H9 (cell line): ENCODE measurements at regions not wholly inside any gene's neighbourhood (a gene's known extent, or its start where the extent isn't known, plus 50 kb on each side); places are given as distances from the start of the nearest gene placed in this dataset.

Experiments
- DNase-seq: peaks from one replicate; pipeline ENCODE4 v3.0.0-alpha.2; 2017
- H2AFZ ChIP-seq: one replicate; pipeline ENCODE4 v1.6.1; 2013; ENCODE audit warnings: mild to moderate bottlenecking, low read length, control low read depth, moderate library complexity
- H2AK5ac ChIP-seq: 2 replicates; pipeline ENCODE4 v1.6.1; 2013; ENCODE audit warnings: low read length, control low read depth, mixed read lengths; ENCODE audit not compliant: insufficient read length
- H2BK120ac ChIP-seq: one replicate; pipeline ENCODE4 v1.6.1; 2013; ENCODE audit warnings: low read depth, mild to moderate bottlenecking, low read length, control low read depth, inconsistent platforms; ENCODE audit not compliant: poor library complexity, severe bottlenecking
- H2BK12ac ChIP-seq: 2 replicates; pipeline ENCODE4 v1.6.1; 2013; ENCODE audit warnings: low read length, control low read depth, mixed read lengths, low read depth; ENCODE audit not compliant: insufficient read length
- H2BK15ac ChIP-seq: 2 replicates; pipeline ENCODE4 v1.6.1; 2013; ENCODE audit warnings: low read depth, low read length, control low read depth
- H2BK20ac ChIP-seq: one replicate; pipeline ENCODE4 v1.6.1; 2013; ENCODE audit warnings: low read depth, mild to moderate bottlenecking, low read length, control low read depth, inconsistent platforms; ENCODE audit not compliant: poor library complexity, severe bottlenecking
- H2BK5ac ChIP-seq: 2 replicates; pipeline ENCODE4 v1.6.1; 2013; ENCODE audit warnings: low read length, control low read depth, mixed read lengths; ENCODE audit not compliant: insufficient read length
- H3K14ac ChIP-seq: 2 replicates; pipeline ENCODE4 v1.6.1; 2013; ENCODE audit warnings: low read length, control low read depth; ENCODE audit not compliant: insufficient read depth
- H3K18ac ChIP-seq: 2 replicates; pipeline ENCODE4 v1.6.1; 2013; ENCODE audit warnings: low read depth, mild to moderate bottlenecking, mixed read lengths, low read length, control low read depth; ENCODE audit not compliant: insufficient read length
- H3K23ac ChIP-seq: 2 replicates; pipeline ENCODE4 v1.6.1; 2013; ENCODE audit warnings: low read length, control low read depth, mixed read lengths, low read depth; ENCODE audit not compliant: insufficient read length
- H3K23me2 ChIP-seq: 2 replicates; pipeline ENCODE4 v1.6.1; 2013; ENCODE audit warnings: low read depth, mild to moderate bottlenecking, mixed read lengths, low read length, control low read depth; ENCODE audit not compliant: insufficient read length, poor library complexity, severe bottlenecking
- H3K27ac ChIP-seq: 2 replicates; pipeline ENCODE4 v1.5.1; 2013; ENCODE audit warnings: low read length, control low read depth, mixed read lengths, low read depth; ENCODE audit not compliant: insufficient read length
- H3K27me3 ChIP-seq: 2 replicates; pipeline ENCODE4 v1.6.1; 2013; ENCODE audit warnings: low read length, control low read depth, inconsistent platforms; ENCODE audit not compliant: insufficient read depth
- H3K4ac ChIP-seq: 2 replicates; pipeline ENCODE4 v1.6.1; 2013; ENCODE audit warnings: low read depth, mild to moderate bottlenecking, control low read depth, inconsistent platforms, low read length, moderate library complexity
- H3K4me1 ChIP-seq: 2 replicates; pipeline ENCODE4 v1.6.1; 2013; ENCODE audit warnings: low read length, control low read depth, inconsistent platforms; ENCODE audit not compliant: insufficient read depth
- H3K4me2 ChIP-seq: 2 replicates; pipeline ENCODE4 v1.6.1; 2013; ENCODE audit warnings: low read length, control low read depth, mixed read lengths; ENCODE audit not compliant: insufficient read length, insufficient read depth
- H3K56ac ChIP-seq: 2 replicates; pipeline ENCODE4 v1.6.1; 2013; ENCODE audit warnings: low read depth, mild to moderate bottlenecking, mixed read lengths, low read length, control low read depth; ENCODE audit not compliant: insufficient read length
- H3K79me1 ChIP-seq: 2 replicates; pipeline ENCODE4 v1.6.1; 2013; ENCODE audit warnings: low read depth, mild to moderate bottlenecking, moderate library complexity, low read length, control low read depth, inconsistent platforms; ENCODE audit not compliant: insufficient read depth, poor library complexity, severe bottlenecking
- H3K79me2 ChIP-seq: 2 replicates; pipeline ENCODE4 v1.6.1; 2013; ENCODE audit warnings: low read length, control low read depth, inconsistent platforms; ENCODE audit not compliant: insufficient read depth
- H3K9ac ChIP-seq: 2 replicates; pipeline ENCODE4 v1.6.1; 2013; ENCODE audit warnings: low read length, control low read depth, mixed read lengths; ENCODE audit not compliant: insufficient read length; ENCODE audit errors: extremely low read depth
- H3K9me3 ChIP-seq: one replicate; pipeline ENCODE4 v1.6.1; 2013; ENCODE audit warnings: low read depth, low read length, inconsistent platforms; ENCODE audit not compliant: control insufficient read depth
- H3T11ph ChIP-seq: one replicate; pipeline ENCODE4 v1.6.1; 2013; ENCODE audit warnings: mild to moderate bottlenecking, low read length, control low read depth, inconsistent platforms
- H4K20me1 ChIP-seq: one replicate; pipeline ENCODE4 v1.6.1; 2013; ENCODE audit not compliant: control insufficient read depth, insufficient read length, insufficient read depth
- H4K5ac ChIP-seq: 2 replicates; pipeline ENCODE4 v1.6.1; 2013; ENCODE audit warnings: low read depth, mild to moderate bottlenecking, mixed read lengths, low read length, control low read depth; ENCODE audit not compliant: insufficient read length
- H4K8ac ChIP-seq: replicated peaks from 2 replicates; pipeline ENCODE4 v1.6.1; 2013; ENCODE audit warnings: low read length, control low read depth, mixed read lengths, low read depth; ENCODE audit not compliant: insufficient read length
- H4K91ac ChIP-seq: 2 replicates; pipeline ENCODE4 v1.6.1; 2013; ENCODE audit warnings: low read depth, mild to moderate bottlenecking, moderate library complexity, mixed read lengths, low read length, control low read depth; ENCODE audit not compliant: insufficient read length
- H3K27ac Mint-ChIP-seq, 3 experiments: 2 replicates in 2 of 3; 3 replicates in 1 of 3; pipeline ENCODE4 v1.8.0; 2020 to 2021; ENCODE audit warnings: mixed read lengths in 3 of 3, mild to moderate bottlenecking in 1 of 3, moderate library complexity in 1 of 3
- H3K27me3 Mint-ChIP-seq: 2 replicates; pipeline ENCODE4 v1.8.0; 2021; ENCODE audit warnings: low read depth, mild to moderate bottlenecking, moderate library complexity, mixed read lengths
- H3K36me3 Mint-ChIP-seq, 3 experiments: 2 replicates in 2 of 3; 3 replicates in 1 of 3; pipeline ENCODE4 v1.8.0; 2020 to 2021; ENCODE audit warnings: low read depth in 3 of 3, mixed read lengths in 3 of 3; ENCODE audit not compliant: insufficient read depth in 1 of 3
- H3K4me1 Mint-ChIP-seq, 2 experiments: 2 replicates each; pipeline ENCODE4 v1.8.0; 2020; ENCODE audit warnings: mixed read lengths in 2 of 2
- H3K4me3 Mint-ChIP-seq, 2 experiments: 2 replicates in 1 of 2; 3 replicates in 1 of 2; pipeline ENCODE4 v1.8.0; 2020 to 2021; ENCODE audit warnings: mild to moderate bottlenecking in 2 of 2, mixed read lengths in 2 of 2, moderate library complexity in 1 of 2
- H3K9me3 Mint-ChIP-seq, 2 experiments: 2 replicates in 1 of 2; 3 replicates in 1 of 2; pipeline ENCODE4 v1.8.0; 2020; ENCODE audit warnings: mild to moderate bottlenecking in 2 of 2, mixed read lengths in 2 of 2, moderate library complexity in 1 of 2
- CTCF ChIP-seq: fragments of 200-600 bp; sonication (generic); conservative IDR thresholded peaks from 3 replicates; pipeline ENCODE4 v1.8.0; 2021; ENCODE audit warnings: antibody characterized with exemption, mild to moderate bottlenecking

DNA sequence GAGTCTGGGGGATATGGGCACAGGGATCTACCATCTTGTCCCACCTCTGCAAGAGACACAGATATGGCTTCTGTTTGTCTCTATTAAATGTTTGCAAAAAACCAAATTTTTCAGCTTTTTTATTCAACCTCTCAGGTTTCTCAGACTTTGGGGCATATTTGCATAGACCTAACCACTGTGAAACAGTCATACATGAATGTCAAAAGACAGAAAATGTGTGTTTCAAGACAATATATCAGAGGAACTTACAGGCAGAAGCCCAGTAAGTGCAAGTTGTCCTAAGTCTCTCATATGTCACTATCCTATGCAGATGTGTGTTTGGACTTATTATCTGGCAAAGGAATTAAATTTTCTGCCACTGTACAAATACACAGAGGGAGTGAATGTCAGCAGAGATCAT, 951.2 kb downstream of the PCDH18 start:
- no peaks in the 10 kb centered on the region for H3K4me1 ChIP-seq
- H2BK15ac ChIP-seq: no peak overlapping the region
- no peak overlapping the region for H2BK5ac ChIP-seq
- no peak overlapping the region for H3K56ac ChIP-seq
- no peak overlapping the region for H3K4ac ChIP-seq
- Mint-ChIP-seq H3K9me3 (no peaks in the 10 kb centered on the region), H3K27ac (no peak overlapping the region), H3K36me3 (no peaks in the 10 kb centered on the region), H3K4me1 (no peaks in the 10 kb centered on the region), H3K4me3 (no peak overlapping the region), H3K27me3 (no peaks in the 10 kb centered on the region)
- no peak overlapping the region for H2BK12ac ChIP-seq
- no peaks in the 10 kb centered on the region for H3K79me2 ChIP-seq
- no peak overlapping the region for H2BK20ac ChIP-seq
- no peak for TF ChIP-seq CTCF
- H3K14ac ChIP-seq: no peak overlapping the region
- no peak overlapping the region for H3K27ac ChIP-seq
- no peaks in the 10 kb centered on the region for H3K23me2 ChIP-seq
- no peaks in the 10 kb centered on the region for H3K9me3 ChIP-seq
- no peak overlapping the region for H4K5ac ChIP-seq
- H2AFZ ChIP-seq: no peak overlapping the region
- H3K9ac ChIP-seq: no peak overlapping the region
- H3K23ac ChIP-seq: no peak overlapping the region
- H2AK5ac ChIP-seq: no peak overlapping the region
- no peak overlapping the region for H3K4me2 ChIP-seq
- no peak overlapping the region for H4K91ac ChIP-seq
- no peak overlapping the region for H2BK120ac ChIP-seq
- H4K20me1 ChIP-seq: no peaks in the 10 kb centered on the region
- H3T11ph ChIP-seq: no peak overlapping the region
- H4K8ac ChIP-seq: no peak overlapping the region
- no peaks in the 10 kb centered on the region for H3K27me3 ChIP-seq
- no peak overlapping the region for H3K18ac ChIP-seq
- no peak for DNase-seq
- no peaks in the 10 kb centered on the region for H3K79me1 ChIP-seq
